Hippocampal formation (tissue), 2 donors: ENCODE measurements at regions not wholly inside any gene's neighbourhood (a gene's known extent, or its start where the extent isn't known, plus 50 kb on each side); places are given as distances from the start of the nearest gene placed in this dataset.
A peak's percentile ranks its signal among the peaks of the same experiment; 100 is the strongest.

ENCODE experiments used
- DNase-seq, 2 donors: peaks; one replicate each; lab custom pipeline; 2025; lab: John Stamatoyannopoulos, UW

DNA sequence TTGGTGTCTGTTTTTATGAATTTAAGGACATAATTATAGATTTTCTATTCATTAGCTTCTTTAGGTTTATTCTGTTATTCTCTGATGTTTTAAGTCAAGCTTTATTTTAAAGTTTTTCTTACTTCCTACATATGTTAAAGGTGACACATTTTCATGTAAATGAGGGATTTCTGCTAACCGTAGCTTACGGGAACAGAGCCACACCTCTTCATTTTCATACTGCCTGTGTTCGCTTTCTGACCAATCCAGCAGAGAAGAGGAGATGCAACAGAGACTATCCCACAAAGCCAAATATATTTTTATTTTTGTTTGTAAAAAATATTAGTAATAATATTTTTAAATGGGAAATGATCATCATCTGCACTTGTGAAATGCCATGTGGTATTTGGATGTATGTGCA is 774.1 kb downstream of the BRD1 start:
- DNase-seq, result no peak

DNA sequence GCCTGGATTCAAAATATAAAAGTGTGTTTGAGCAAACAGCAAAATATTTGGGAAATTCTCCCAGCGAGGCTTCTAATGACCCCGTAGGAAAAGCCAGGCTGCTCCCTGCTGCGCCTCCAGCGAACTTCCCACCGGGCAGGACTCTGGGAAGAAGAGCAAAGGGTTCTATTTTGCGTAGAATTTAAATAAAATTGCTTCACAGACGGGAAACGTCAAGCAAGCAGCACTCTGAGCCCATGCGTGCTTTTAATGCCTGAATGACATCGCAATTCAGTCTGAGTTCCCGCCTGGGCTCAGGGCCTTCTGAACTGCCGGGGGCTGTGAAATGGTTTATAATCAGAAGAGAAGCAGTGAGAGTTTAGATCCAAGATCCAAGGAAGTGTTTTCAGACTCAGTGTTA is 775.1 kb downstream of the BRD1 start:
- DNase-seq, result no peak

- DNase-seq, result no peak
These were observed 775.6 kb downstream of the BRD1 start for GRCh38 chr22:49052023-49052538.

DNA sequence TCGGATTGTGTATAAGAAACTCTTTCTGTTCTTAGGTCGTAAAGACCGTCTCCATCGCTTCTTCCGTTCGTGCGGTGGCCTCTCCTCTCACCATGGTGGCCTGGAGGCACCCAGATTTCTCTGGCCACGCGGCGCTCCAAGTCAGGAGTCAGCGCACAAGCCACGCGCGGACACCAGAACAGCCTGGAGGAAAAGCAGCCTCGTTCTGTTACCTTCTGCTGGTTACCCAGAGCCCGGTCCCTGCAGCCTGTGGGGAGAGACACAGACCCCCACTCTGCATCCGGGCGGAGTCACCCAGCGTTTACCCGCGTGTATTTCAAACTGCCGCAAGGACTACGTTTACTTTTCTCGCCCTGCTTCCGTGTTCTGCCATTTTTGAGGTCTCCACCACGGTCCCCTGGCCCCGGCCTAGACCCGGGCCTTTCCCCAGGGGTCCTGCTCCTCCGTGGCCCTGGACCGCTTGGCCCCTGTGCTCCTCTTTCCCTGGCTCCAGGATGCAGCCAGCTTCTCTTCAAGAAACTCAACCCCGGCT is 776.1 kb downstream of the BRD1 start:
- no peak for DNase-seq

- DNase-seq, result no peak
These were observed 778.0 kb downstream of the BRD1 start for GRCh38 chr22:49049691-49050090.

DNA sequence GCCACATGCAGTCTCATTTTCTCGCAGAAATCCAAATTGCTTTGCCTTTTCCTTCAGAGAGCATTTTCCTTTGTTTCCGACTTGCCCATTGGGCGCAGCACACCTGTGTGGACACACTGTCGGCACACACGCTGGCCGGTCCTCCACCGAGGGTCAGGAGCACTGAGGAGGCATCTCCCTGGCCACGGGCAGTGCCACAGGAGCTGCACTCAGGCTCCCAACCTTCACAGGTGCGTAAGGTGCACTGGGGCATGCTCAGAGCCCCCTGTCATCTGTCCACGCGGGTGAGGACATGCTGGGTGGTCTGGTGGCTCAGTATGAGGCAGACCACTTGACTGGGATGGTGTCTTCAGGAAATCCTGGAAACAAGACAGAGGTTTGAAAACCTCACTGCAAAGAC is 779.1 kb downstream of the BRD1 start:
- DNase-seq, result no peak

DNA sequence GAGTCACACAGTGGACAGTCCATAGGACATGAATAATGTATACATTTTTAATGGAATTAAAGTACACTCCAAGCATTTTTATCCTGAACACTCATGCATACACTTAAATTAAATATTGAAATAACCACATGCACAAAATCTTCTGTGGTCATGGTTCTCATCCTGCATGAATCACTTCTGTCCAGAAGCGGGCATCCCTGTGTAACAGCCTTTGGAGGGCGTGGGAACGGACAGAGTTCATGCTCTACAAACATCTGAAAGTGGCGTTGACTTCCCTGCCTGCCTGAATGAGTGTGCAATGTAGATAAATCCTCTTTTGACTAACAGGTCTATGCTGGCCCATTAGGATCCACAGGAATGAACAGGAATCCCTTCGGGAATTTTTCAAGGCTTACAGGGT is 780.2 kb downstream of the BRD1 start:
- DNase-seq, result no peak

- DNase-seq, result peak; percentile 2 to 40
These were observed 780.9 kb downstream of the BRD1 start for GRCh38 chr22:49046546-49047361.

GRCh38 chr22:49046000-49046545 is 781.6 kb downstream of the BRD1 start:
- no peak for DNase-seq

GRCh38 chr22:49045276-49045675 is 782.4 kb downstream of the BRD1 start:
- DNase-seq, result no peak

- no peak for DNase-seq
These were observed 782.9 kb downstream of the BRD1 start for GRCh38 chr22:49044776-49045175.

GRCh38 chr22:49044091-49044490 is 783.6 kb downstream of the BRD1 start:
- DNase-seq, result no peak

GRCh38 chr22:49042877-49043859 is 784.5 kb downstream of the BRD1 start:
- DNase-seq, result no peak

- DNase-seq, result no peak
These were observed 785.6 kb downstream of the BRD1 start for GRCh38 chr22:49042066-49042465.

DNA sequence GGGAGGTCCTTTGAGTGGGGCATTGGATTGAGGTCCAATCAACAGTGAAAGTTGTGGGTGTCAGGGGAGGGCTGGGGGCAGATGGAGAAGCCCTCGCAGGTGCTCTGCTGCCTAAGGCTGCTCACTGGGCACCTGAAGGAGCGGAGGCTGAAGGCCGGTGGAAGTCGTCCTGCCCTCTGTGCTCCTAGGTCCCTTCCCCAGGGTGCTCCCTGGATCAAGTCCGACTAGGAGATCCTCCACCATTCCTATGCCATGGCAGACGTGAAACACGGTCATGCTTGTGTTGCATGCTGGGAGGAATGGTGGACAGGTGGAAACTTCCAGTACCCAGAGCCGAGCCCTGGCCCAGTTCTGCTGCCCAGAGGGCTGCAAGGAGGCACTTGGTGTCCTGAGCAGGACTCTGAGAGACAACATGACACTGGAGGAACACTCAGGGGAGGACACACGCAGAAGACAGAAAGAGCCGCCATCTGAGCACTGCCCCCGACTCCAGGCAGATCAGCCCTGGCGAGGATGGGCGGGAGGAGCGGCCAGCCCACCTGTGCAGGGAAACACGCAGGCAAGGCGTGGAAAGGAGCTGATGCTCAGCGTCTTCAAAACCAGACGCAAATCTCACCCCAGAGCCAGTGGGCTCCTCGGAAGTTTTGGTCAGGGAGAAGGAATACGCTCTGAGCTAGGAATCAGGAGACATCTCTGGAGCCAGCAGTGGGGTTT is 786.8 kb downstream of the BRD1 start:
- no peak for DNase-seq

GRCh38 chr22:49040111-49040510 is 787.6 kb downstream of the BRD1 start:
- peak in 1 of 2 donors; percentile 1 for DNase-seq

GRCh38 chr22:49039625-49040024 is 788.0 kb downstream of the BRD1 start:
- DNase-seq, result no peak

- no peak for DNase-seq
These were observed 789.9 kb downstream of the BRD1 start for GRCh38 chr22:49037701-49038245.

DNA sequence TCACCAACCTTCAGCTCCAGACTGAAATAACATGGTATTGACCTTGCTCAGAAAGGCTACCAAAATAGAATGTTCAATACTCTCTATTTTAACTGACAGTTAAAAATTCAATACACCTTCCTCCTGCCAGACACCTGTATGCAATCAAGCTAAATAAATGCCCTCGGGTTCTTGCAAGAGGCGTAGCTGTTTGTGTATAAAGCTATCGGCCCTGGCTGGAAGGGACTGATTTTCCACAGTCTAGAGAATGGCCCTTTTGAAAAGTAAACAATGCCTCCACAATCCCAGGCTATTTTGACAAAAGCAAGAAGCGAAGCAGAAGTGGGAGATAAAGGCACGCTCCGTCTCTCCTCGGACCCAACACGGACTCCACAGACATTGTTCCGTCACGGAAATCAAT is 791.2 kb downstream of the BRD1 start:
- DNase-seq, result no peak

- DNase-seq, result no peak
These were observed 791.7 kb downstream of the BRD1 start for GRCh38 chr22:49035818-49036457.
